Neural cell (in vitro differentiated cells): ENCODE measurements at regions not wholly inside any gene's neighbourhood (a gene's known extent, or its start where the extent isn't known, plus 50 kb on each side); places are given as distances from the start of the nearest gene placed in this dataset.
"Not testable (repeated sequence)": the region's sequence is repeated elsewhere in the genome, so short reads cannot be mapped to it uniquely, and the experiment has no call there.

Experiments used
- H2AFZ ChIP-seq: fragments of 200-600, 300-800 bp; sonication (generic), shearing (Covaris generic); 2 replicates; pipeline ENCODE4 v1.6.0; 2014; ENCODE audit warnings: low read depth, mild to moderate bottlenecking, antibody characterized with exemption, low read length, moderate library complexity
- H3F3A ChIP-seq: fragments of 200-600 bp; shearing (Covaris generic); 2 replicates; pipeline ENCODE4 v1.6.1; 2016; ENCODE audit warnings: mild to moderate bottlenecking, moderate library complexity, mixed read lengths, antibody characterized with exemption, low read length; ENCODE audit not compliant: insufficient read depth, poor library complexity, severe bottlenecking
- H3K27ac ChIP-seq: fragments of 200-600, 300-800 bp; sonication (generic), shearing (Covaris generic); 2 replicates; pipeline ENCODE4 v1.5.1; 2014; ENCODE audit warnings: mild to moderate bottlenecking, low read length, moderate library complexity
- H3K27me3 ChIP-seq: fragments of 300-800, 200-600 bp; sonication (generic), shearing (Covaris generic); 2 replicates; pipeline ENCODE4 v1.6.0; 2014; ENCODE audit warnings: mild to moderate bottlenecking, low read depth, low read length, moderate library complexity; ENCODE audit not compliant: insufficient read depth
- H3K36me3 ChIP-seq: fragments of 300-800, 200-600 bp; sonication (generic), shearing (Covaris generic); 2 replicates; pipeline ENCODE4 v1.5.1; 2014; ENCODE audit warnings: mild to moderate bottlenecking, antibody characterized with exemption, low read length, moderate library complexity; ENCODE audit not compliant: insufficient read depth
- H3K4me2 ChIP-seq: fragments of 300-800, 200-600 bp; sonication (generic), shearing (Covaris generic); 2 replicates; pipeline ENCODE4 v1.6.0; 2014; ENCODE audit warnings: mild to moderate bottlenecking, low read length
- H3K4me3 ChIP-seq: fragments of 300-800, 200-600 bp; sonication (generic), shearing (Covaris generic); 2 replicates; pipeline ENCODE4 v1.5.1; 2014; ENCODE audit warnings: mild to moderate bottlenecking, low read length, moderate library complexity
- H3K79me2 ChIP-seq: fragments of 200-600 bp; shearing (Covaris generic); replicated peaks from 2 replicates; pipeline ENCODE4 v1.6.0; 2014; ENCODE audit warnings: mild to moderate bottlenecking, low read length, moderate library complexity; ENCODE audit not compliant: insufficient read depth
- H3K9ac ChIP-seq: fragments of 300-800, 200-600 bp; sonication (generic), shearing (Covaris generic); 2 replicates; pipeline ENCODE4 v1.6.1; 2016; ENCODE audit warnings: mild to moderate bottlenecking, low read length, mixed read lengths
- H3K9me2 ChIP-seq: fragments of 200-600 bp; shearing (Covaris generic); 2 replicates; pipeline ENCODE4 v1.6.1; 2016; ENCODE audit warnings: mild to moderate bottlenecking, low read length, mixed read lengths; ENCODE audit not compliant: insufficient read depth
- H3K9me3 ChIP-seq: fragments of 200-600, 300-800 bp; sonication (generic), shearing (Covaris generic); 2 replicates; pipeline ENCODE4 v1.6.1; 2016; ENCODE audit warnings: mild to moderate bottlenecking, mixed run types, low read length, moderate library complexity, mixed read lengths
- H4K20me1 ChIP-seq: fragments of 200-600 bp; shearing (Covaris generic); 2 replicates; pipeline ENCODE4 v1.6.1; 2016; ENCODE audit warnings: mild to moderate bottlenecking, mixed run types; ENCODE audit not compliant: insufficient read depth
- EP300 ChIP-seq: fragments of 450-650 bp; conservative IDR thresholded peaks from 2 replicates; pipeline ENCODE4 v1.6.1; 2014; ENCODE audit warnings: antibody characterized with exemption, mild to moderate bottlenecking, moderate library complexity; ENCODE audit not compliant: poor library complexity, severe bottlenecking
- EZH2 ChIP-seq: fragments of 200-600, 300-800 bp; shearing (Covaris generic), sonication (generic); IDR thresholded peaks from 2 replicates; pipeline ENCODE4 v1.6.1; 2014; ENCODE audit warnings: antibody characterized with exemption, low read length, borderline replicate concordance, mild to moderate bottlenecking; ENCODE audit not compliant: insufficient read depth, poor library complexity, severe bottlenecking
- MXI1 ChIP-seq: fragments of 450-650 bp; conservative IDR thresholded peaks from 2 replicates; pipeline ENCODE4 v1.6.1; 2014; ENCODE audit warnings: antibody characterized with exemption, mild to moderate bottlenecking; ENCODE audit not compliant: poor library complexity, severe bottlenecking
- POLR2AphosphoS5 ChIP-seq: IDR thresholded peaks from 2 replicates; pipeline ENCODE4 v1.6.1; 2012
- RAD21 ChIP-seq: fragments of 450-650 bp; conservative IDR thresholded peaks from 2 replicates; pipeline ENCODE4 v1.6.1; 2014; ENCODE audit warnings: antibody characterized with exemption, mild to moderate bottlenecking, moderate library complexity
- SMC3 ChIP-seq: fragments of 450-650 bp; conservative IDR thresholded peaks from 2 replicates; pipeline ENCODE4 v1.6.1; 2014; ENCODE audit warnings: antibody characterized with exemption, mild to moderate bottlenecking, moderate library complexity; ENCODE audit not compliant: poor library complexity
- TAF1 ChIP-seq: IDR thresholded peaks from 2 replicates; pipeline ENCODE4 v1.6.1; 2012; ENCODE audit warnings: low read depth
- TF ChIP-seq, protein P1 (sequence below): IDR thresholded peaks from 2 replicates; pipeline ENCODE4 v1.6.1; 2012; ENCODE audit warnings: borderline replicate concordance
- TF ChIP-seq, protein P2 (sequence below): fragments of 450-650 bp; IDR thresholded peaks from 2 replicates; pipeline ENCODE4 v1.5.1; 2014; ENCODE audit warnings: antibody characterized with exemption, mild to moderate bottlenecking, moderate library complexity; ENCODE audit not compliant: poor library complexity, severe bottlenecking

DNA sequence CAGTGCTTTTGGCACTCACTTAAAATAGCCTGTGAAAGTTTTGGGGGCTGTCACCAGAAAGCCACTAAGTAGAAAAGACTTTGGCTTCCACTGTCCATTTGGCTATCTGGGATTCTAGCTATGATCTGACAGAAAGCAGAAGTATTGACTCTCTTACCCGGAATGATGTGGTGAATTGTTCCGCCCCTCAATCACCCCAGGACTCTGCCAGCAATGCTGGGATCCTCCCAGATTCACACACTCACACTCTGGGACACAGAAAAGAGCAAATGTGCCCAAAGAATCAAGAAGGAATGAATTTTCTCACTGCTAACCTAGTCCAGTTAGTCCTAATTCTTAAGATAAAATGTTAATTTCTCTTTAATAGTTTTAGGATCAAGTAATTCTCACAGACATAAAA is 576.9 kb downstream of the BNC2 start:
- H3K27ac ChIP-seq: no peak overlapping the region
- no peaks in the 10 kb centered on the region for H3K9me3 ChIP-seq
- no peaks in the 10 kb centered on the region for H3K27me3 ChIP-seq
- no peaks in the 10 kb centered on the region for H3K36me3 ChIP-seq
- H3K79me2 ChIP-seq: no peaks in the 10 kb centered on the region
- H3K9me2 ChIP-seq: no peaks in the 10 kb centered on the region
- H3K9ac ChIP-seq: no peak overlapping the region
- no peak overlapping the region for H3K4me2 ChIP-seq
- no peaks in the 10 kb centered on the region for H4K20me1 ChIP-seq
- H3K4me3 ChIP-seq: no peak overlapping the region
- H2AFZ ChIP-seq: no peak overlapping the region
- no peaks in the 10 kb centered on the region for H3F3A ChIP-seq
- no peak for TF ChIP-seq RAD21
- no peak for TF ChIP-seq TAF1
- no peak for TF ChIP-seq EP300
- no peak for TF ChIP-seq SMC3

- H2AFZ ChIP-seq: no peak overlapping the region
- H3K27ac ChIP-seq: no peak overlapping the region
- no peak overlapping the region for H3K9ac ChIP-seq
- H4K20me1 ChIP-seq: no peaks in the 10 kb centered on the region
- H3F3A ChIP-seq: no peaks in the 10 kb centered on the region
- TF ChIP-seq MXI1 (no peak), SMC3 (no peak), EZH2 (no peak), POLR2AphosphoS5 (no peak), RAD21 (no peak), EP300 (no peak), TAF1 (no peak)
- TF ChIP-seq, protein P1, sequence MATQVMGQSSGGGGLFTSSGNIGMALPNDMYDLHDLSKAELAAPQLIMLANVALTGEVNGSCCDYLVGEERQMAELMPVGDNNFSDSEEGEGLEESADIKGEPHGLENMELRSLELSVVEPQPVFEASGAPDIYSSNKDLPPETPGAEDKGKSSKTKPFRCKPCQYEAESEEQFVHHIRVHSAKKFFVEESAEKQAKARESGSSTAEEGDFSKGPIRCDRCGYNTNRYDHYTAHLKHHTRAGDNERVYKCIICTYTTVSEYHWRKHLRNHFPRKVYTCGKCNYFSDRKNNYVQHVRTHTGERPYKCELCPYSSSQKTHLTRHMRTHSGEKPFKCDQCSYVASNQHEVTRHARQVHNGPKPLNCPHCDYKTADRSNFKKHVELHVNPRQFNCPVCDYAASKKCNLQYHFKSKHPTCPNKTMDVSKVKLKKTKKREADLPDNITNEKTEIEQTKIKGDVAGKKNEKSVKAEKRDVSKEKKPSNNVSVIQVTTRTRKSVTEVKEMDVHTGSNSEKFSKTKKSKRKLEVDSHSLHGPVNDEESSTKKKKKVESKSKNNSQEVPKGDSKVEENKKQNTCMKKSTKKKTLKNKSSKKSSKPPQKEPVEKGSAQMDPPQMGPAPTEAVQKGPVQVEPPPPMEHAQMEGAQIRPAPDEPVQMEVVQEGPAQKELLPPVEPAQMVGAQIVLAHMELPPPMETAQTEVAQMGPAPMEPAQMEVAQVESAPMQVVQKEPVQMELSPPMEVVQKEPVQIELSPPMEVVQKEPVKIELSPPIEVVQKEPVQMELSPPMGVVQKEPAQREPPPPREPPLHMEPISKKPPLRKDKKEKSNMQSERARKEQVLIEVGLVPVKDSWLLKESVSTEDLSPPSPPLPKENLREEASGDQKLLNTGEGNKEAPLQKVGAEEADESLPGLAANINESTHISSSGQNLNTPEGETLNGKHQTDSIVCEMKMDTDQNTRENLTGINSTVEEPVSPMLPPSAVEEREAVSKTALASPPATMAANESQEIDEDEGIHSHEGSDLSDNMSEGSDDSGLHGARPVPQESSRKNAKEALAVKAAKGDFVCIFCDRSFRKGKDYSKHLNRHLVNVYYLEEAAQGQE: no peak
- TF ChIP-seq, protein P2, sequence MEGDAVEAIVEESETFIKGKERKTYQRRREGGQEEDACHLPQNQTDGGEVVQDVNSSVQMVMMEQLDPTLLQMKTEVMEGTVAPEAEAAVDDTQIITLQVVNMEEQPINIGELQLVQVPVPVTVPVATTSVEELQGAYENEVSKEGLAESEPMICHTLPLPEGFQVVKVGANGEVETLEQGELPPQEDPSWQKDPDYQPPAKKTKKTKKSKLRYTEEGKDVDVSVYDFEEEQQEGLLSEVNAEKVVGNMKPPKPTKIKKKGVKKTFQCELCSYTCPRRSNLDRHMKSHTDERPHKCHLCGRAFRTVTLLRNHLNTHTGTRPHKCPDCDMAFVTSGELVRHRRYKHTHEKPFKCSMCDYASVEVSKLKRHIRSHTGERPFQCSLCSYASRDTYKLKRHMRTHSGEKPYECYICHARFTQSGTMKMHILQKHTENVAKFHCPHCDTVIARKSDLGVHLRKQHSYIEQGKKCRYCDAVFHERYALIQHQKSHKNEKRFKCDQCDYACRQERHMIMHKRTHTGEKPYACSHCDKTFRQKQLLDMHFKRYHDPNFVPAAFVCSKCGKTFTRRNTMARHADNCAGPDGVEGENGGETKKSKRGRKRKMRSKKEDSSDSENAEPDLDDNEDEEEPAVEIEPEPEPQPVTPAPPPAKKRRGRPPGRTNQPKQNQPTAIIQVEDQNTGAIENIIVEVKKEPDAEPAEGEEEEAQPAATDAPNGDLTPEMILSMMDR: no peak
- H3K79me2 ChIP-seq: no peaks in the 10 kb centered on the region
- no peaks in the 10 kb centered on the region for H3K9me3 ChIP-seq
- H3K36me3 ChIP-seq: no peaks in the 10 kb centered on the region
- no peak overlapping the region for H3K4me2 ChIP-seq
- no peaks in the 10 kb centered on the region for H3K27me3 ChIP-seq
- H3K9me2 ChIP-seq: no peaks in the 10 kb centered on the region
- H3K4me3 ChIP-seq: no peak overlapping the region
These were observed 576.2 kb downstream of the BNC2 start for GRCh38 chr9:16294133-16294770.

- H3K4me2 ChIP-seq, H4K20me1 ChIP-seq, H3K27ac ChIP-seq, H3K9me2 ChIP-seq, H3K36me3 ChIP-seq, H3K9me3 ChIP-seq, H3K79me2 ChIP-seq, H2AFZ ChIP-seq, H3F3A ChIP-seq, H3K4me3 ChIP-seq, H3K27me3 ChIP-seq, H3K9ac ChIP-seq: not testable (repeated sequence)
These were observed 575.5 kb downstream of the BNC2 start for GRCh38 chr9:16294940-16295339.

- H3K9me2 ChIP-seq, H3F3A ChIP-seq, H3K36me3 ChIP-seq, H3K27ac ChIP-seq, H3K4me2 ChIP-seq, H3K9ac ChIP-seq, H3K27me3 ChIP-seq, H3K9me3 ChIP-seq, H3K4me3 ChIP-seq, H4K20me1 ChIP-seq, H3K79me2 ChIP-seq, H2AFZ ChIP-seq: not testable (repeated sequence)
These were observed 571.1 kb downstream of the BNC2 start for GRCh38 chr9:16299368-16299767.
